ENCODE measurements at regions not wholly inside any gene's neighbourhood (a gene's known extent, or its start where the extent isn't known, plus 50 kb on each side); places are given as distances from the start of the nearest gene placed in this dataset.
"Not testable (repeated sequence)": the region's sequence is repeated elsewhere in the genome, so short reads cannot be mapped to it uniquely, and the experiment has no call there.

- not testable (repeated sequence) for TF ChIP-seq CTCF (IDR thresholded peaks at IDR 0.05); EZH2 (IDR thresholded peaks at IDR 0.05; ENCODE audit: borderline replicate concordance, insufficient read depth, low read depth, low read length, poor library complexity, severe bottlenecking)
These were observed 119.0 kb upstream of the ZNF521 start for GRCh38 chr18:25470756-25471524.

Data from B cell (primary cell).